ENCODE measurements at regions not wholly inside any gene's neighbourhood (a gene's known extent, or its start where the extent isn't known, plus 50 kb on each side); places are given as distances from the start of the nearest gene placed in this dataset.

DNA sequence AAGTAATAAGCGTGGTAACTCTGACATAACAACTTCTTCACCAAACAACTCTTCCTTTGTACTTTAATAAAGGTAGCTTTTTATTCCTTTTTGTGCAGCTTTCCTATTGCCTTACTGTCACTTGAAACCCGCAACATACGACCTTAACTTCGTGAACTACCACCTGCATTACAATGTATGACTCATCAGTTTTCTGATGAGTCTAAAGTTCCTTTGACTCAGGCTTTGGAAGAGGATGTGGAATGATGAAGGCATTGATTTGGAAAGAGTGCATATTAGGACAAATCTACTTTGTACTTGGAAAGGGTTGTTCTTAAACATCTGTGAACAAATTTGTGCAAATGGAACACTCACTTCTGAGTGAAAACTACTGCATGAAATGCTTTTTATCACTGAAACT is 1012.1 kb downstream of the TMEM182 start (continued):
- TF ChIP-seq, protein P1, sequence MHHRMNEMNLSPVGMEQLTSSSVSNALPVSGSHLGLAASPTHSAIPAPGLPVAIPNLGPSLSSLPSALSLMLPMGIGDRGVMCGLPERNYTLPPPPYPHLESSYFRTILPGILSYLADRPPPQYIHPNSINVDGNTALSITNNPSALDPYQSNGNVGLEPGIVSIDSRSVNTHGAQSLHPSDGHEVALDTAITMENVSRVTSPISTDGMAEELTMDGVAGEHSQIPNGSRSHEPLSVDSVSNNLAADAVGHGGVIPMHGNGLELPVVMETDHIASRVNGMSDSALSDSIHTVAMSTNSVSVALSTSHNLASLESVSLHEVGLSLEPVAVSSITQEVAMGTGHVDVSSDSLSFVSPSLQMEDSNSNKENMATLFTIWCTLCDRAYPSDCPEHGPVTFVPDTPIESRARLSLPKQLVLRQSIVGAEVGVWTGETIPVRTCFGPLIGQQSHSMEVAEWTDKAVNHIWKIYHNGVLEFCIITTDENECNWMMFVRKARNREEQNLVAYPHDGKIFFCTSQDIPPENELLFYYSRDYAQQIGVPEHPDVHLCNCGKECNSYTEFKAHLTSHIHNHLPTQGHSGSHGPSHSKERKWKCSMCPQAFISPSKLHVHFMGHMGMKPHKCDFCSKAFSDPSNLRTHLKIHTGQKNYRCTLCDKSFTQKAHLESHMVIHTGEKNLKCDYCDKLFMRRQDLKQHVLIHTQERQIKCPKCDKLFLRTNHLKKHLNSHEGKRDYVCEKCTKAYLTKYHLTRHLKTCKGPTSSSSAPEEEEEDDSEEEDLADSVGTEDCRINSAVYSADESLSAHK (CRISPR knock-in tag; IDR thresholded peaks at IDR 0.05; ENCODE audit: borderline replicate concordance), result no peak
- TF ChIP-seq NFE2L2 (IDR thresholded peaks at IDR 0.05; ENCODE audit: low read length) (peak; percentile 97), ZFX (CRISPR knock-in tag; IDR thresholded peaks at IDR 0.05; ENCODE audit: low read depth) (no peak), CREB1 (IDR thresholded peaks at IDR 0.05) (peak; percentile 58), CREB1 (CRISPR knock-in tag; IDR thresholded peaks at IDR 0.05) (no peak), ZBTB42 (CRISPR knock-in tag; IDR thresholded peaks at IDR 0.05) (no peak), ZNF253 (CRISPR knock-in tag; IDR thresholded peaks at IDR 0.05; ENCODE audit: borderline replicate concordance) (no peak), NFE2 (CRISPR knock-in tag; IDR thresholded peaks at IDR 0.05) (peak; percentile 10; the same call in 1 of the 2 replicates), ELF3 (CRISPR knock-in tag; IDR thresholded peaks at IDR 0.05) (no peak), ZNF138 (CRISPR knock-in tag; IDR thresholded peaks at IDR 0.05; ENCODE audit: low read depth) (no peak), ADNP (CRISPR knock-in tag; IDR thresholded peaks at IDR 0.05) (no peak), KMT2A (CRISPR knock-in tag; IDR thresholded peaks at IDR 0.05) (no peak), MAFF (IDR thresholded peaks at IDR 0.05; ENCODE audit: low read depth, low read length) (peak; percentile 90)

DNA sequence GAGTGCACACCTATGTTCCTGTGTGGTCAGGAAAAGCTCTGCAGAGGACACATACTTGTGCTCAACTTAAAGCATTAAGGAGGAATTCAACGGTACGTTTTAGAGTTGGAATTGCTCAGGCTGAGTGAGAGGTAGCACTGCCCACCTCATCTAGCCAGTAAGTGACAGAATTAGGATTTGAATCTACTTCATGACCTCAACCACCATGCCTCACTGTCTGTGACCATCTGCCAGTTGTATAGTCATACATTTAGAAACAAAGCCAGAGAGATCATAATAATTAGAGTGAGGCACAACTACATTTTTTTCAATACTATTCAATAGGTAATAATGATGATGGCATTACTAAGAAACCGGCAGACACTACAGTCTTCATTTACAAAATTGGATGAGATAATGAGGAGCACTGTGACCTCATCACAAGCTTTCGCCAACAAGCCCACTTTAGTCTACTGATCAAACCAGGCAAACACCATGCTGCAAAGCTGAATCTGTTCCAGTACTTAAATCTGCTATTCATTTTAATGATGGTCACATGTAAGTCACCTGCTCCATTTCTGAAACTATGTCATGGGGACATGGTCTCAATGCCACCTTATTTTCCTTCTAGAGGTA is 1018.4 kb downstream of the TMEM182 start:
- H3K4me1 ChIP-seq (ENCODE audit: insufficient read depth, low read length), result no peaks in the 10 kb centered on the region
- H3K27me3 ChIP-seq (ENCODE audit: control insufficient read depth in 1 of 2, insufficient read depth in 2 of 2, low read length in 2 of 2), result no peaks in the 10 kb centered on the region
- no peak for ATAC-seq
- CTCF ChIA-PET (ENCODE audit: low intra/inter-chr PET ratio, low total read pairs), result no interaction called here
- no peak for FAIRE-seq
- H3K9me3 ChIP-seq (ENCODE audit: low read length), result peaks cover 44% of the 10 kb centered on the region
- no peak overlapping the region for H3K4me3 ChIP-seq (replicated peaks in 1 of 3; ENCODE audit: insufficient read depth in 1 of 3, low read depth in 2 of 3, low read length in 3 of 3)
- H3K27ac ChIP-seq (ENCODE audit: extremely low read length, insufficient read depth, low read length), result no peak overlapping the region
- 14% methylated on average over 4 of the region's 4 CpGs for WGBS (ENCODE audit: low lambda C conversion rate)
- no peak overlapping the region for H3K9ac ChIP-seq (ENCODE audit: insufficient read depth, low read depth, low read length)
- no peak for TF ChIP-seq ARNT2 (CRISPR knock-in tag; IDR thresholded peaks at IDR 0.05; ENCODE audit: low read depth)
- TF ChIP-seq CREB1 (IDR thresholded peaks at IDR 0.05), result peak; percentile 19; the same call in 1 of the 2 replicates
- TF ChIP-seq CREB1 (CRISPR knock-in tag; IDR thresholded peaks at IDR 0.05), result no peak
- POLR2A ChIA-PET, result no interaction called here
- DNase-seq (ENCODE audit: low spot score), result no peak
- in situ Hi-C loops (cut with HindIII; ENCODE audit: extremely low pct_ligation_motif_present, low pct_unique_long_range_greater_than_20kb) (no loop called here), intact Hi-C loops (cut with micrococcal nuclease; ENCODE audit: unreplicated experiment) (no loop called here)
- no peaks in the 10 kb centered on the region for H3K36me3 ChIP-seq (replicated peaks in 1 of 2; ENCODE audit: control insufficient read depth in 1 of 2, insufficient read depth in 2 of 2, low read length in 2 of 2)
- no peak overlapping the region for H3K4me2 ChIP-seq (ENCODE audit: low read depth, low read length)
- BruUV-seq (replicated peaks), result no TSS peak
- no peaks in the 10 kb centered on the region for H4K20me1 ChIP-seq (ENCODE audit: insufficient read depth, low read length)
- H2AFZ ChIP-seq (ENCODE audit: low read length), result no peak overlapping the region
- H3K79me2 ChIP-seq (ENCODE audit: insufficient read depth, low read length), result no peaks in the 10 kb centered on the region

All from HepG2 (cell line).